Inferior parietal cortex (tissue), 1 donor: ENCODE measurements at regions not wholly inside any gene's neighbourhood (a gene's known extent, or its start where the extent isn't known, plus 50 kb on each side); places are given as distances from the start of the nearest gene placed in this dataset.

Experiments
- DNase-seq: peaks from one replicate; pipeline ENCODE4 v3.0.0-alpha.2; 2016; ENCODE audit errors: extremely low spot score

- DNase-seq, result no peak
Measured at GRCh38 chr9:36764364-36765076, 191.8 kb downstream of the MELK start.

- DNase-seq, result no peak
Measured at GRCh38 chr9:36765077-36765390, 192.3 kb downstream of the MELK start.

- DNase-seq, result peak; percentile 89
Measured at GRCh38 chr9:36765468-36766341, 193.0 kb downstream of the MELK start.

GRCh38 chr9:36768677-36769076, 196.0 kb downstream of the MELK start:
- no peak for DNase-seq

GRCh38 chr9:36770025-36770424, 197.3 kb downstream of the MELK start:
- no peak for DNase-seq

- DNase-seq, result no peak
Measured at GRCh38 chr9:36772449-36773403, 200.0 kb downstream of the MELK start.

DNA sequence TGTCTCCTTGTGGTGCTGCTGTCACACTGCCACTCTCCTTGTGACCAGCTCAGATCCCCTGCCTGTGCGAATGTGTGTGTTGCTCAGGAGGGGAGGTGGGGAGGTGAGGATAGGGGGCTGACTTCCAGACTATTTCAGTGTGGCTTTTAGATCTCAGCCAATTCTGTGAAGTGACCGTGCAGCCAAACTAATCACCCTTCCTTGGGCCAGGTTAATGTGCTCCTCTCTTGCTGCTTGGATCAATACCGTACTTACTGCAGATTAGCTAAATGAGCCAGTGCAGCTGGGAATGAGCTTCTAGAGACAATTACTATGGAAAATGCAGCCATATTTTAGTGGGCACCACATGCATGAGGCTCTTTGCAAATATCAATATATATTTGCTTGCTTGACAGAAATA, 206.0 kb downstream of the MELK start:
- no peak for DNase-seq

- DNase-seq, result no peak
Measured at GRCh38 chr9:36779582-36779981, 206.9 kb downstream of the MELK start.

DNA sequence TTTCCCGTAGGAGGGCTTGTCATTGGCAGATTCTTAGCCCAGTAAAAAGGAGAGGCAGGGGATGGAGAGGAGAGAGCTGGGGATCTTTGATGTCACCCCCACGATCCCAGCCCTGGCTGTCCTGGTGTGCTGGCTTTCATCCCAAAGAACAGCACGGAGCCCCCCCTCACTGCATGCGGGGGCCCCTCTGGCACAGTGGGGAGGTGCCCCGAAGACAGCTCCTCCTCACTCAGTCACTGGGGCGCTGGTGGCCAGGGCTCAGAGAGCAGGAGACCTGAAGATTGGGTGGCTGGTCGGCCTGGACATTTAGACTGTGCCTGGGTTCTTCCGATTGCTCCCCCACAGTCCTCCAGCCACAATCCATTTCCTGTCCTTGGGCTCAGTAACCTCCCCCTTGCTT, 207.5 kb downstream of the MELK start:
- no peak for DNase-seq

- DNase-seq, result no peak
Measured at GRCh38 chr9:36781533-36781932, 208.8 kb downstream of the MELK start.
